ENCODE measurements at regions not wholly inside any gene's neighbourhood (a gene's known extent, or its start where the extent isn't known, plus 50 kb on each side); places are given as distances from the start of the nearest gene placed in this dataset.

GRCh38 chr2:181839811-181840210, 51.7 kb upstream of the ITPRID2 start:
- H3K4me3 ChIP-seq, result no peak overlapping the region
- POLR2A ChIA-PET, result interaction anchor here (0.6 to 1.5 kb wide), 2 partner anchors 36 to 99 kb away, joined by 3 read pairs; no protein-coding TSS in a partner anchor
- H3K9me3 ChIP-seq (replicated peaks; ENCODE audit: control insufficient read depth, insufficient read depth, low read depth, low read length), result no peaks in the 10 kb centered on the region
- in situ Hi-C loops (cut with MboI), result no loop called here
- no peak overlapping the region for H2AFZ ChIP-seq (ENCODE audit: low read depth, low read length)
- TF ChIP-seq TAF1 (IDR thresholded peaks at IDR 0.05; ENCODE audit: control insufficient read depth, extremely low read depth, insufficient read depth, low read length, severe bottlenecking) (no peak), LARP7 (IDR thresholded peaks at IDR 0.05) (no peak), ATF7 (IDR thresholded peaks at IDR 0.05) (no peak), CEBPZ (IDR thresholded peaks at IDR 0.05; ENCODE audit: borderline replicate concordance, low read depth, low read length) (no peak), NFIC (IDR thresholded peaks at IDR 0.05) (no peak), ETV1 (tag; conservative IDR thresholded peaks at IDR 0.05; ENCODE audit: low read depth) (no peak), BRF1 (IDR thresholded peaks at IDR 0.05; ENCODE audit: borderline replicate concordance, extremely low read depth, insufficient read length) (no peak), RFX7 (CRISPR knock-in tag; IDR thresholded peaks at IDR 0.05) (no peak), ZNF583 (CRISPR knock-in tag; IDR thresholded peaks at IDR 0.05) (no peak), JUNB (CRISPR knock-in tag; conservative IDR thresholded peaks at IDR 0.05) (no peak), CHD4 (IDR thresholded peaks at IDR 0.05; ENCODE audit: insufficient read depth, insufficient replicate concordance, low read depth, low read length, poor library complexity, severe bottlenecking) (no peak), FOXK2 (conservative IDR thresholded peaks at IDR 0.05 in 1 of 2, IDR thresholded peaks at IDR 0.05 in 1 of 2; ENCODE audit: low read depth in 2 of 2) (no peak), PHF8 (IDR thresholded peaks at IDR 0.05; ENCODE audit: borderline replicate concordance, low read length) (no peak), HDAC1 (IDR thresholded peaks at IDR 0.05) (no peak), HSF4 (CRISPR knock-in tag; IDR thresholded peaks at IDR 0.05; ENCODE audit: borderline replicate concordance) (no peak)
- TF ChIP-seq, protein P1, sequence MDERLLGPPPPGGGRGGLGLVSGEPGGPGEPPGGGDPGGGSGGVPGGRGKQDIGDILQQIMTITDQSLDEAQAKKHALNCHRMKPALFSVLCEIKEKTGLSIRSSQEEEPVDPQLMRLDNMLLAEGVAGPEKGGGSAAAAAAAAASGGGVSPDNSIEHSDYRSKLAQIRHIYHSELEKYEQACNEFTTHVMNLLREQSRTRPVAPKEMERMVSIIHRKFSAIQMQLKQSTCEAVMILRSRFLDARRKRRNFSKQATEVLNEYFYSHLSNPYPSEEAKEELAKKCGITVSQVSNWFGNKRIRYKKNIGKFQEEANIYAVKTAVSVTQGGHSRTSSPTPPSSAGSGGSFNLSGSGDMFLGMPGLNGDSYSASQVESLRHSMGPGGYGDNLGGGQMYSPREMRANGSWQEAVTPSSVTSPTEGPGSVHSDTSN (CRISPR knock-in tag; IDR thresholded peaks at IDR 0.05; ENCODE audit: low read depth), result no peak
- TF ChIP-seq, protein P1 (tag; conservative IDR thresholded peaks at IDR 0.05; ENCODE audit: low read depth), result no peak
- no TSS peak for BruUV-seq (replicated peaks)
- no peaks in the 10 kb centered on the region for H4K20me1 ChIP-seq (replicated peaks; ENCODE audit: control insufficient read depth, insufficient read depth, low read length)
- DNase-seq (ENCODE audit: extremely low read depth in 1 of 4, low spot score in 3 of 4) (no peak), ATAC-seq (no peak), FAIRE-seq (no peak)
- no peak overlapping the region for H3K9ac ChIP-seq (ENCODE audit: insufficient read depth in 1 of 2, low read depth in 2 of 2, low read length in 2 of 2)
- CTCF ChIA-PET (ENCODE audit: low intra/inter-chr PET ratio), result interaction anchor here (0.6 kb wide), 1 partner anchor 8 kb away, joined by 3 read pairs; no protein-coding TSS in a partner anchor
- no peaks in the 10 kb centered on the region; a peak in 1 of 5 replicates for H3K27me3 ChIP-seq (ENCODE audit: control insufficient read depth in 2 of 2, insufficient read depth in 2 of 2, low read length in 2 of 2)
- H3K79me2 ChIP-seq (ENCODE audit: control insufficient read depth, insufficient read depth, low read length), result no peaks in the 10 kb centered on the region
- WGBS (ENCODE audit: insufficient coverage, low coverage, missing lambda C conversion rate), result 0% methylated on average over 1 of the region's 1 CpG
- H3K27ac ChIP-seq (ENCODE audit: extremely low read depth, low read depth, low read length), result no peak overlapping the region
- H3K36me3 ChIP-seq (ENCODE audit: control insufficient read depth, insufficient read depth, low read length), result no peaks in the 10 kb centered on the region
- no peak overlapping the region for H3K4me2 ChIP-seq (ENCODE audit: insufficient read depth, low read length)
- H3K9me1 ChIP-seq (ENCODE audit: control insufficient read depth, insufficient read depth, low read length), result no peaks in the 10 kb centered on the region
- intact Hi-C loops (cut with micrococcal nuclease), result no loop called here
- no peaks in the 10 kb centered on the region for H3K4me1 ChIP-seq (replicated peaks in 1 of 2; ENCODE audit: control insufficient read depth in 2 of 2, insufficient read depth in 2 of 2, low read length in 2 of 2)
